Left ventricle myocardium inferior (tissue), 1 donor: ENCODE measurements at regions not wholly inside any gene's neighbourhood (a gene's known extent, or its start where the extent isn't known, plus 50 kb on each side); places are given as distances from the start of the nearest gene placed in this dataset.

Experiments used
- DNase-seq: peaks from one replicate; pipeline ENCODE4 v3.0.0-alpha.2; 2020
- H3K27ac ChIP-seq: fragments of 200-600 bp; replicated peaks from 2 replicates; pipeline ENCODE4 v1.8.0; 2021
- H3K27me3 ChIP-seq: fragments of 200-600 bp; 2 replicates; pipeline ENCODE4 v1.8.0; 2021; ENCODE audit warnings: low read depth
- H3K36me3 ChIP-seq: fragments of 200-600 bp; 2 replicates; pipeline ENCODE4 v1.8.0; 2021
- H3K4me1 ChIP-seq: fragments of 200-600 bp; 2 replicates; pipeline ENCODE4 v1.8.0; 2021
- H3K4me3 ChIP-seq: fragments of 200-600 bp; 2 replicates; pipeline ENCODE4 v1.8.0; 2021; ENCODE audit warnings: mild to moderate bottlenecking, moderate library complexity
- H3K9me3 ChIP-seq: fragments of 200-600 bp; replicated peaks from 2 replicates; pipeline ENCODE4 v1.8.0; 2021
- CTCF ChIP-seq: fragments of 200-600 bp; IDR thresholded peaks from 2 replicates; pipeline ENCODE4 v1.8.0; 2021; ENCODE audit warnings: antibody characterized with exemption, mild to moderate bottlenecking, borderline replicate concordance
- intact Hi-C: fragments of 100-400 bp; cut with micrococcal nuclease; formaldehyde crosslinking; loops from one replicate; pipeline ENCODE4 v1.11.0; 2022
- donor health status: DM: no; HTN: yes; CAD: no; lungs with severe emphysema.

- Histone ChIP-seq H3K9me3 (no peaks in the 10 kb centered on the region), H3K4me3 (no peak overlapping the region), H3K27me3 (no peaks in the 10 kb centered on the region), H3K4me1 (peaks cover 7% of the 10 kb centered on the region), H3K36me3 (no peaks in the 10 kb centered on the region), H3K27ac (no peak overlapping the region)
- DNase-seq = no peak
- intact Hi-C loops = no loop called here
- no peak for TF ChIP-seq CTCF
Observed at GRCh38 chr18:41395695-41396094, 559.3 kb upstream of the PIK3C3 start.

- no peak for DNase-seq
- intact Hi-C loops = no loop called here
- Histone ChIP-seq H3K9me3 (no peaks in the 10 kb centered on the region), H3K27me3 (no peaks in the 10 kb centered on the region), H3K4me1 (peaks cover 7% of the 10 kb centered on the region), H3K27ac (no peak overlapping the region), H3K36me3 (no peaks in the 10 kb centered on the region), H3K4me3 (peak overlapping the region; percentile 38)
- TF ChIP-seq CTCF = peak; percentile 58
Observed at GRCh38 chr18:41391616-41392595, 563.1 kb upstream of the PIK3C3 start.

- H3K4me3 ChIP-seq = no peak overlapping the region
- no peak for DNase-seq
- no peak overlapping the region for H3K27ac ChIP-seq
- no peaks in the 10 kb centered on the region for H3K36me3 ChIP-seq
- intact Hi-C loops = no loop called here
- no peak for TF ChIP-seq CTCF
- H3K27me3 ChIP-seq = no peaks in the 10 kb centered on the region
- peaks cover 7% of the 10 kb centered on the region for H3K4me1 ChIP-seq
- no peaks in the 10 kb centered on the region for H3K9me3 ChIP-seq
Observed at GRCh38 chr18:41390309-41390708, 564.7 kb upstream of the PIK3C3 start.

- TF ChIP-seq CTCF = no peak
- no peaks in the 10 kb centered on the region for H3K36me3 ChIP-seq
- intact Hi-C loops = no loop called here
Observed at GRCh38 chr18:41378598-41378997, 576.4 kb upstream of the PIK3C3 start.

GRCh38 chr18:41373612-41374011 is 581.4 kb upstream of the PIK3C3 start:
- H3K27ac ChIP-seq = no peak overlapping the region
- intact Hi-C loops = no loop called here
- H3K27me3 ChIP-seq = no peaks in the 10 kb centered on the region
- H3K9me3 ChIP-seq = no peaks in the 10 kb centered on the region
- no peaks in the 10 kb centered on the region for H3K4me1 ChIP-seq
- no peak overlapping the region for H3K4me3 ChIP-seq
- DNase-seq = no peak
- no peak for TF ChIP-seq CTCF
- H3K36me3 ChIP-seq = no peaks in the 10 kb centered on the region

More at GRCh38 chr18:41378598-41378997, 576.4 kb upstream of the PIK3C3 start:
- no peak for DNase-seq
- Histone ChIP-seq H3K4me3 (no peak overlapping the region), H3K27ac (no peak overlapping the region), H3K9me3 (no peaks in the 10 kb centered on the region), H3K4me1 (no peaks in the 10 kb centered on the region), H3K27me3 (no peaks in the 10 kb centered on the region)
